GM21526 (cell line): ENCODE measurements at regions not wholly inside any gene's neighbourhood (a gene's known extent, or its start where the extent isn't known, plus 50 kb on each side); places are given as distances from the start of the nearest gene placed in this dataset.

Experiments used
- ATAC-seq: cut with Tn5 transposase; IDR thresholded peaks from one replicate; pipeline ENCODE4 v1.9.1; 2021; ENCODE audit warnings: moderate library complexity; ENCODE audit not compliant: unreplicated experiment, low FRiP score

DNA sequence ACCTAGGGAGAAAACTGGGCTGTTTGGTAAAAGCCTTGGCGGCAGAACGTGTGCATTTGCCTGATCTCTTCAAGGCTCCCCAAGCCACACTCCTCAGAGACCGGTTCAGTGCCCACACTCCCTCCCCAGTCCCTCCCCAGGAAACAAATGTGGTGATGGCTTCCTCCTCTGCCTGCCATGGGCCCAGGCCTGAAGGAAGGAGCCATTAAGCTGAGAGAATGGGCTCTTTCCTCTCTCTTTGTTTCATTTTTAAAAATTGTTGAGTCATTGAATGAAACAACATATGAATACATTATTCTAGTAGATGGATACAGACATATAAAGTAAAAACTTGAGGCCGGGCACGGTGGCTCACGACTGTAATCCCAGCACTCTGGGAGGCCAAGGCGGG, 50.6 kb upstream of the YWHAQ start:
- no peak for ATAC-seq

GRCh38 chr2:9685637-9686036, 54.8 kb upstream of the YWHAQ start:
- no peak for ATAC-seq

GRCh38 chr2:9686061-9686460, 55.3 kb upstream of the YWHAQ start:
- ATAC-seq, result no peak

- ATAC-seq, result no peak
Measured at GRCh38 chr2:9690252-9690651, 59.5 kb upstream of the YWHAQ start.

GRCh38 chr2:9690716-9691498, 60.1 kb upstream of the YWHAQ start:
- no peak for ATAC-seq

GRCh38 chr2:9692456-9693195, 61.8 kb upstream of the YWHAQ start:
- no peak for ATAC-seq

- ATAC-seq, result no peak
Measured at GRCh38 chr2:9693196-9693491, 62.3 kb upstream of the YWHAQ start.

- no peak for ATAC-seq
Measured at GRCh38 chr2:9693646-9694045, 62.8 kb upstream of the YWHAQ start.

DNA sequence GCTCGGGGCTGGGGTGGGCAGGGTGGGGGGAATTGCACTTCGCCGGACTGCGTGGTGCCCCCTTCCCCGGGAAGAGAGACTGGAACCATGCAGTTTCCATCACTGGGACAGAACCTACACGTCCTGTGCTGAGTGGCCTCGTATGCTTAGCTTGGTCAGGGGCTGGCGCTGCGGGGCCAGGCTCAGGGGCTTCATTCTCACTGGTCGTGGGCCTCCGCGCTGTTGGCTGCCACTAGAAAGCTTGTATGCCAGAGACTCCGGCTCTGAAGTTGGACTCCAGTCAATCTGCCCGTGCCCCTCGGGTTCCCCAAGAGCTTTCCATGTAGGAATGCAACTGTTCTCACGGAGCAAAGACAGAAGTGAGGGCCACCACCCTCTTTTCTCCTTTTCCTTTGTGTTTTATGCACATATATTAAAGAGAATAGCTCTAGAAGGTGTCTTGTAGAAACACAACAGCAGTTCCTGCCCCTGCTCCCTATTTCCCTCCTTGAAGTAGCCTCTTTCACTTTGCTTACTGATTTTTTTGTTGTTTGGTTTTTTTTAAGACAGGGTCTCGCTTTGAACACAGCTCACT, 64.0 kb upstream of the YWHAQ start:
- no peak for ATAC-seq

DNA sequence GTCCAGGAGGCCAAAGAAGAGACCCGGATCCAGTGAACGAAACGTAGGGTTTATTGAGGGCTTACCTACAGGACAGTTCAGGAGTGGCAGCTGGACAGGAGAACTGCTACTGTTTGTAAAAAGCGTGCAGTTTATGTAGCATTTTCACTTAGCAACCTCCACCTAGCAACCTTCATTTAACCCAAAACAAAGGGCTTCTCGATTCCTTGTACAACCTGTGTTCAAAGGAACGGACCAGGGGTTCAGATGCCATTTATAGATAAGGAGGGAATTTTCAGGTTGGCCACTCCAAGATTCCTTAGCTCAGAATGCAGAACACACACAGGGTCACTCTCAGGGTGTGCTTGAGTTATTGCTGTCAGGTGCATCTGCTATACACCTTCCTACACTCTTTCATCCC, 65.1 kb upstream of the YWHAQ start:
- ATAC-seq, result no peak

DNA sequence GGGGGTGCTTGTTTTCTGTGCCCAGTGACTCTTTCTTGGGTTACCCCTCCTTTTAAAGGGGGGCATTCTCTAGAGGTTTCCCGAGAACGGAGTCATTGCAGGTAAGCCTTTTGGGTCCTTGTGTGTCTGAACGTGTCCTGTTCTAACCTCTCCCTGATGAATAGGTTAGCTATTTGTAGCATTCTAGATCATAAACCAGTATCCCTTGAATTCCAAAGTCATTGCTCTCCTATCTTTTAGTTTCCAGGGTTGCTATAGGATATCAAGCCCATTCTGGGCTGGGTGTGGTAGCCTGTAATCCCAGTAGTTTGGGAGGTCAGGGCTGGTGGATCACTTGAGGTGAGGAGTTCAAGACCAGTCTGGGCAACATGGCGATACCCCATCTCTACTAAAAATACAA, 65.9 kb upstream of the YWHAQ start:
- no peak for ATAC-seq

GRCh38 chr2:9697909-9698308, 67.1 kb upstream of the YWHAQ start:
- ATAC-seq, result no peak

- ATAC-seq, result no peak
Measured at GRCh38 chr2:9699139-9700108, 68.6 kb upstream of the YWHAQ start.

- no peak for ATAC-seq
Measured at GRCh38 chr2:9700109-9700495, 69.3 kb upstream of the YWHAQ start.

GRCh38 chr2:9702604-9703084, 71.8 kb upstream of the YWHAQ start:
- ATAC-seq, result no peak

DNA sequence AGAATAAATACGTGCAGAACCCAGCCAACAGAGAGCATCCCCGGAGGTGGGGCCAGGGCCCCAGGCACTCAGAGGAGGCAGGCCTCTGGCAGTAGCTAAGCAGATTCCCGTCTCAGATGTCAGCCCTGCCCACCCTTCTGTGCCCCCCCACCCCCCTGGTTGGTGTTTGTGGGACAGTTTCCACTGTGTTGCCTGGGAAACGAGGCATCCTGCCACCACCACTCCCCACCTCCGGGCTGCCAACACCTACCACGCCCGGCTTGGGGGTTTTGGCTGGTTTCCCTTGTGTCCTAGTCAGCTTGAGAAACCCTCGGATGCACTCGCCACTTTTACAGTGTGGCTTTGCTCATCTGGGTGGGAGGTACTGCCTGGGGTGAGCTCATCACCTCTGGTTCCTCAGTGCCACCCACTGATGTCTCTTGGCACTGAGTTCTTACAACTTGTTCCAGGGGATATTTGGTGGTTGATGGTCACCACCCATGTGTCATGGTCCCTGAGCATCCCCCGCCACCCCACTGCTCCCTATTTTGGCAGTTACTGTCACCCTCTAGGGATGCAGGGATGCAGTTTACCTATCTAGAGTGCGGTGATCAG, 72.4 kb upstream of the YWHAQ start:
- no peak for ATAC-seq

DNA sequence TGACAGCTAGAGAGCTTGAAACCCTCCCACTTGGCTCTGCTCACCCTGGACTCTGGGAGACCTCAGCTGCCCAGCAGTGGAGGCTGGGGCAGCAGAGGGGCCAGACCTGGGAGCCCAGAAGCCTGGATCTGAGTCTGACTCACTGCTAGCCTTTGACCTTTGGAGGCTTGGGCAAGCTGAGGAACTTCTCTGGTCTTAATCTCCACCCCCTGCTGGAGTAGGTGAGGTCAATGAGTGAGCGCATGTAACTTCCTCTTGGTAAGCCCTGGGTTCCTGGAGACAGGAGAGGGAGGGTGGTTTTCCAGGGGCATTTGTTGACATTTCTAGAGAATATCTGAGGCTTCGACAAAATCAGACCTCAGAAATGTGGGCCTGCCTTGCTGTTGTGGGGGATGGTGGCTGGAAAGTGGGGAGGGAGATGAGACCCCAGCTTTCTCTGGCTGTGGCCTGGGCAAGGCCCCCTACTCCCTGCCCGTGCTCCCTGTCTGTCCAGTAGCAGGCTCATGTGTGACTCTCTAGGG, 73.0 kb upstream of the YWHAQ start:
- no peak for ATAC-seq

DNA sequence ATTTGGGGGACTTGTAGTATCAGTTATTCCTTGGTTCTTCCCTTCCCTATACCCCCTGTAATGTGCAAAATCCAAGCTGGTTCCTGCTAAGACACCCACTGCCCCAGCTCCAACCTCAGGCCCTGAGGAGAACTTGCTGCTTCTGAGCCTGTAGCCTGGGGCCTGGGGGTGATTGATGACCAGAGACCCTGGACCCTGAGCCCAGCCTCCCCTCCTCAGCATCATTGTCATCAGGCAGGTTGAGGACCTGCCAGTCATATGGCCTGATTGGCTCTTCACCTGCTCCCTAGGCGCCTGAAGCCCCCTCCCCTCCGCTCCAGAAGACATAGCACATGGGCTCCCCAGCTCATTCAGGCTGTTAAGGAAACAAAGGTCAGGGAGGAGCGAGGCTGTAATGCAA, 73.8 kb upstream of the YWHAQ start:
- no peak for ATAC-seq

DNA sequence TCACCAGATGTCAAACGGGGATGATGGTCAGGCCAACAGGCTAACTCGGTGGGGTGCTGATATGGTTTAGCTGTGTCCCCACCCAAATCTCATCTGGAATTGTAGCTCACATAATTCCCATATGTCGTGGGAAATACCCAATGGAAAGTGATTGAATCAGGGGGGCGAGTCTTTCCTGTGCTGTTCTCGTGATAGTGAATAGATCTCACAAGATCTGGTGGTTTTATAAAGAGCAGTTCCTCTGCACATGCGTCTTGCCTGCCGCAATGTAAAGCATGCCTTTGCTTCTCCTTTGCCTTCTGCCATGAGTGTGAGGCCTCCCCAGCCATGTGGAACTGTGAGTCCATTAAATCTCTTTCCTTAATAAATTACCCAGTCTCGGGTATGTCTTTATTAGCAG, 74.4 kb upstream of the YWHAQ start:
- ATAC-seq, result no peak

GRCh38 chr2:9707008-9707407, 76.2 kb upstream of the YWHAQ start:
- no peak for ATAC-seq
